IMR-90 (cell line): ENCODE measurements at regions not wholly inside any gene's neighbourhood (a gene's known extent, or its start where the extent isn't known, plus 50 kb on each side); places are given as distances from the start of the nearest gene placed in this dataset.

Experiments used
- ATAC-seq: fragments of 200-7000 bp; cut with Tn5 transposase; 2 replicates; pipeline ENCODE4 v1.9.1; 2020; ENCODE audit warnings: low read depth, mild to moderate bottlenecking, moderate library complexity
- BruUV-seq: library from RNA; stranded (reverse); fragments of 400-500 nt; replicated peaks from 2 replicates; lab custom pipeline; 2021; lab: Mats Ljungman, UMichigan
- CTCF ChIA-PET: fragments of 300-600 bp; formaldehyde crosslinking; extraction: SDS; loops from one replicate; lab custom pipeline; 2021; ENCODE audit warnings: antibody characterized with exemption; lab: Yijun Ruan, JAX
- POLR2A ChIA-PET: fragments of 300-600 bp; sonication (Branson Sonifier 250); formaldehyde crosslinking; loops from one replicate; lab custom pipeline; 2022; ENCODE audit warnings: antibody characterized with exemption; ENCODE audit not compliant: unreplicated experiment; lab: Charles Lee
- DNase-seq: peaks from one replicate; pipeline ENCODE4 v3.0.0; 2013
- H2AFZ ChIP-seq: replicated peaks from 2 replicates; pipeline ENCODE3; 2013; ENCODE audit warnings: low read length, mild to moderate bottlenecking; ENCODE audit not compliant: poor library complexity
- H2AK5ac ChIP-seq: 2 replicates; pipeline ENCODE4 v1.6.1; 2013; ENCODE audit warnings: low read depth, low read length, inconsistent platforms
- H2AK9ac ChIP-seq: replicated peaks from 2 replicates; pipeline ENCODE3; 2013; ENCODE audit warnings: mild to moderate bottlenecking, low read depth, low read length, moderate library complexity; ENCODE audit not compliant: poor library complexity
- H2BK120ac ChIP-seq: 2 replicates; pipeline ENCODE4 v1.6.1; 2013; ENCODE audit warnings: low read depth, low read length, inconsistent platforms
- H2BK15ac ChIP-seq: 3 replicates; pipeline ENCODE4 v1.6.1; 2013; ENCODE audit warnings: low read depth, low read length, inconsistent platforms
- H2BK20ac ChIP-seq: 2 replicates; pipeline ENCODE4 v1.6.1; 2013; ENCODE audit warnings: low read depth, mild to moderate bottlenecking, inconsistent platforms, low read length, moderate library complexity
- H2BK5ac ChIP-seq: 2 replicates; pipeline ENCODE4 v1.6.1; 2013; ENCODE audit warnings: mild to moderate bottlenecking, low read depth, low read length, inconsistent platforms; ENCODE audit not compliant: poor library complexity, severe bottlenecking
- H3K14ac ChIP-seq: replicated peaks from 2 replicates; pipeline ENCODE4 v1.6.1; 2013; ENCODE audit warnings: low read depth, low read length, inconsistent platforms
- H3K18ac ChIP-seq: 2 replicates; pipeline ENCODE4 v1.6.1; 2013; ENCODE audit warnings: low read depth, low read length, control low read depth
- H3K23ac ChIP-seq: 2 replicates; pipeline ENCODE4 v1.6.1; 2013; ENCODE audit warnings: low read depth, low read length, inconsistent platforms
- H3K27ac ChIP-seq: 2 replicates; pipeline ENCODE4 v1.5.1; 2013; ENCODE audit warnings: mild to moderate bottlenecking, control low read depth, low read length; ENCODE audit not compliant: insufficient read depth
- H3K27me3 ChIP-seq: 2 replicates; pipeline ENCODE4 v1.6.1; 2013; ENCODE audit warnings: low read length; ENCODE audit not compliant: control insufficient read depth, insufficient read depth
- H3K36me3 ChIP-seq: 2 replicates; pipeline ENCODE4 v1.6.1; 2013; ENCODE audit warnings: low read length, mixed read lengths; ENCODE audit not compliant: control insufficient read depth, insufficient read depth
- H3K4ac ChIP-seq: 2 replicates; pipeline ENCODE4 v1.6.1; 2013; ENCODE audit warnings: low read depth, low read length, inconsistent platforms
- H3K4me1 ChIP-seq: 2 replicates; pipeline ENCODE4 v1.6.1; 2013; ENCODE audit warnings: low read length, mixed read lengths; ENCODE audit not compliant: control insufficient read depth, insufficient read depth
- H3K4me2 ChIP-seq: 2 replicates; pipeline ENCODE4 v1.6.1; 2013; ENCODE audit warnings: low read depth, mild to moderate bottlenecking, control low read depth, low read length, moderate library complexity
- H3K4me3 ChIP-seq: 2 replicates; pipeline ENCODE4 v1.5.1; 2013; ENCODE audit warnings: low read depth, mild to moderate bottlenecking, control low read depth, low read length, moderate library complexity; ENCODE audit not compliant: insufficient read depth
- H3K56ac ChIP-seq: 2 replicates; pipeline ENCODE4 v1.6.1; 2013; ENCODE audit warnings: low read length, inconsistent platforms; ENCODE audit not compliant: insufficient read depth; ENCODE audit errors: extremely low read depth
- H3K79me1 ChIP-seq, 2 experiments: 2 replicates each; pipeline ENCODE4 v1.6.1; 2013; ENCODE audit warnings: low read length in 2 of 2, inconsistent platforms in 1 of 2, low read depth in 1 of 2
- H3K9ac ChIP-seq: 2 replicates; pipeline ENCODE4 v1.6.1; 2013; ENCODE audit warnings: low read depth, low read length, control low read depth
- H3K9me1 ChIP-seq: 2 replicates; pipeline ENCODE4 v1.6.1; 2013; ENCODE audit warnings: low read length, inconsistent platforms; ENCODE audit not compliant: insufficient read depth
- H3K9me3 ChIP-seq: 2 replicates; pipeline ENCODE4 v1.6.1; 2013; ENCODE audit warnings: low read length; ENCODE audit not compliant: control insufficient read depth, insufficient read depth
- H4K20me1 ChIP-seq: 2 replicates; pipeline ENCODE4 v1.6.1; 2013; ENCODE audit warnings: low read length, inconsistent platforms; ENCODE audit not compliant: insufficient read depth
- H4K5ac ChIP-seq: 2 replicates; pipeline ENCODE4 v1.6.1; 2013; ENCODE audit warnings: mild to moderate bottlenecking, low read depth, low read length, control low read depth
- H4K8ac ChIP-seq, 2 experiments: 2 replicates each; pipeline ENCODE4 v1.6.1; 2013; ENCODE audit warnings: low read depth in 2 of 2, low read length in 2 of 2, control low read depth in 1 of 2, inconsistent platforms in 1 of 2
- H4K91ac ChIP-seq: 2 replicates; pipeline ENCODE4 v1.6.1; 2013; ENCODE audit warnings: low read depth, low read length, inconsistent platforms; ENCODE audit not compliant: insufficient read depth
- BHLHE40 ChIP-seq: fragments of 150-350 bp; IDR thresholded peaks from 2 replicates; pipeline ENCODE4 v1.6.1; 2016; ENCODE audit warnings: mild to moderate bottlenecking, low read depth, low read length
- CEBPB ChIP-seq: IDR thresholded peaks from 2 replicates; pipeline ENCODE4 v1.6.1; 2012; ENCODE audit warnings: low read depth, low read length, improper control_type of control experiment
- CHD1 ChIP-seq: IDR thresholded peaks from 2 replicates; pipeline ENCODE4 v1.6.1; 2012; ENCODE audit warnings: low read depth, low read length, improper control_type of control experiment
- CTCF ChIP-seq: conservative IDR thresholded peaks from 2 replicates; pipeline ENCODE4 v1.5.1; 2012; ENCODE audit warnings: mild to moderate bottlenecking, low read depth, low read length, improper control_type of control experiment
- FOS ChIP-seq: fragments of 150-350 bp; IDR thresholded peaks from 2 replicates; pipeline ENCODE4 v1.6.1; 2016; ENCODE audit warnings: low read depth, low read length
- MAFK ChIP-seq: IDR thresholded peaks from 2 replicates; pipeline ENCODE4 v1.6.1; 2012; ENCODE audit warnings: low read depth, low read length, improper control_type of control experiment
- MAZ ChIP-seq: IDR thresholded peaks from 2 replicates; pipeline ENCODE4 v1.6.1; 2012; ENCODE audit warnings: low read depth, mild to moderate bottlenecking, low read length, improper control_type of control experiment, moderate library complexity, borderline replicate concordance
- MXI1 ChIP-seq: IDR thresholded peaks from 2 replicates; pipeline ENCODE4 v1.6.1; 2012; ENCODE audit warnings: low read depth, mild to moderate bottlenecking, low read length, moderate library complexity, borderline replicate concordance
- NFE2L2 ChIP-seq: fragments of 150-350 bp; IDR thresholded peaks from 2 replicates; pipeline ENCODE4 v1.6.1; 2016; ENCODE audit warnings: low read depth, mild to moderate bottlenecking, low read length
- POLR2A ChIP-seq: IDR thresholded peaks from 2 replicates; pipeline ENCODE4 v1.6.1; 2012; ENCODE audit warnings: mild to moderate bottlenecking, low read depth, low read length
- RAD21 ChIP-seq: IDR thresholded peaks from 2 replicates; pipeline ENCODE4 v1.6.1; 2012; ENCODE audit warnings: low read length, improper control_type of control experiment
- RCOR1 ChIP-seq: IDR thresholded peaks from 2 replicates; pipeline ENCODE4 v1.6.1; 2012; ENCODE audit warnings: mild to moderate bottlenecking, low read length, improper control_type of control experiment; ENCODE audit not compliant: insufficient replicate concordance
- RFX5 ChIP-seq: IDR thresholded peaks from 2 replicates; pipeline ENCODE4 v1.8.0; 2012; ENCODE audit warnings: low read depth, mild to moderate bottlenecking, low read length, moderate library complexity
- SMC3 ChIP-seq: fragments of 150-350 bp; IDR thresholded peaks from 2 replicates; pipeline ENCODE4 v1.6.1; 2016; ENCODE audit warnings: low read depth, mild to moderate bottlenecking, antibody characterized with exemption, low read length, moderate library complexity
- USF2 ChIP-seq: fragments of 150-350 bp; IDR thresholded peaks from 2 replicates; pipeline ENCODE4 v1.6.1; 2017; ENCODE audit warnings: mild to moderate bottlenecking, antibody characterized with exemption, low read length, low read depth
- dilution Hi-C: fragments of 300-500 bp; cut with HindIII; formaldehyde crosslinking; loops from one replicate; pipeline ENCODE4 v1.14.3; 2018; ENCODE audit warnings: low sequenced_read_pairs; ENCODE audit not compliant: unreplicated experiment
- in situ Hi-C: fragments of 300-500 bp; cut with MboI; formaldehyde crosslinking; loops from 3 replicates; pipeline ENCODE4 v1.14.3; 2019; ENCODE audit warnings: low sequenced_read_pairs, inconsistent platforms, mixed read lengths
- intact Hi-C: fragments of 100-400 bp; cut with micrococcal nuclease; formaldehyde crosslinking; loops from 2 replicates; pipeline ENCODE4 v1.10.0; 2022
- TF ChIP-seq, protein P1 (sequence below): fragments of 150-350 bp; IDR thresholded peaks from 2 replicates; pipeline ENCODE4 v1.6.1; 2016; ENCODE audit warnings: low read depth, mild to moderate bottlenecking, low read length, moderate library complexity, borderline replicate concordance

GRCh38 chr18:61713502-61713901 is 179.3 kb downstream of the RNF152 start:
- in situ Hi-C loops: no loop called here
- POLR2A ChIA-PET: no interaction called here
- no peak overlapping the region for H3K23ac ChIP-seq
- no peaks in the 10 kb centered on the region for H4K20me1 ChIP-seq
- H3K56ac ChIP-seq: no peak overlapping the region
- no peaks in the 10 kb centered on the region for H3K9me3 ChIP-seq
- no peaks in the 10 kb centered on the region for H3K27me3 ChIP-seq
- no peak overlapping the region for H2AK5ac ChIP-seq
- no peak overlapping the region for H2BK120ac ChIP-seq
- no peak for TF ChIP-seq RCOR1
- no peak for TF ChIP-seq RAD21
- no peak for TF ChIP-seq POLR2A
- TF ChIP-seq NFE2L2: no peak
- no peak for TF ChIP-seq BHLHE40
- no peak for TF ChIP-seq CEBPB
- no peak for TF ChIP-seq CTCF
- no peak for TF ChIP-seq MAZ
- no peak for TF ChIP-seq MXI1
- TF ChIP-seq, protein P1, sequence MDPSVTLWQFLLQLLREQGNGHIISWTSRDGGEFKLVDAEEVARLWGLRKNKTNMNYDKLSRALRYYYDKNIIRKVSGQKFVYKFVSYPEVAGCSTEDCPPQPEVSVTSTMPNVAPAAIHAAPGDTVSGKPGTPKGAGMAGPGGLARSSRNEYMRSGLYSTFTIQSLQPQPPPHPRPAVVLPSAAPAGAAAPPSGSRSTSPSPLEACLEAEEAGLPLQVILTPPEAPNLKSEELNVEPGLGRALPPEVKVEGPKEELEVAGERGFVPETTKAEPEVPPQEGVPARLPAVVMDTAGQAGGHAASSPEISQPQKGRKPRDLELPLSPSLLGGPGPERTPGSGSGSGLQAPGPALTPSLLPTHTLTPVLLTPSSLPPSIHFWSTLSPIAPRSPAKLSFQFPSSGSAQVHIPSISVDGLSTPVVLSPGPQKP: no peak
- no peak for TF ChIP-seq MAFK
- no peak for TF ChIP-seq USF2
- no peak for TF ChIP-seq RFX5
- TF ChIP-seq SMC3: no peak
- TF ChIP-seq CHD1: no peak
- no peak for TF ChIP-seq FOS
- ATAC-seq (no peak), DNase-seq (no peak)
- intact Hi-C loops: no loop called here
- no peak overlapping the region for H3K14ac ChIP-seq
- H3K27ac ChIP-seq: no peak overlapping the region
- no peak overlapping the region for H3K18ac ChIP-seq
- BruUV-seq: no TSS peak
- H3K4ac ChIP-seq: no peak overlapping the region
- no peaks in the 10 kb centered on the region for H3K9me1 ChIP-seq
- no peak overlapping the region for H2BK15ac ChIP-seq
- H2BK20ac ChIP-seq: no peak overlapping the region
- peaks cover 3% of the 10 kb centered on the region; the same call in 1 of the 2 replicates for H3K4me1 ChIP-seq
- no peak overlapping the region for H2AK9ac ChIP-seq
- CTCF ChIA-PET: no interaction called here
- H3K79me1 ChIP-seq: no peaks in the 10 kb centered on the region
- no peak overlapping the region for H3K4me2 ChIP-seq
- no peak overlapping the region for H2BK5ac ChIP-seq
- no peak overlapping the region for H3K4me3 ChIP-seq
- no peak overlapping the region for H4K8ac ChIP-seq
- H3K36me3 ChIP-seq: no peaks in the 10 kb centered on the region
- H4K91ac ChIP-seq: no peak overlapping the region
- H4K5ac ChIP-seq: no peak overlapping the region
- dilution Hi-C loops: no loop called here
- H3K9ac ChIP-seq: no peak overlapping the region
- no peak overlapping the region for H2AFZ ChIP-seq
